Stimulated activated CD4-positive, alpha-beta T cell treated with anti-CD3 and anti-CD28 coated beads, Interleukin-1b, Interleukin-23, amount 100 ng/mL, for 24 hours (primary cell): ENCODE measurements at regions not wholly inside any gene's neighbourhood (a gene's known extent, or its start where the extent isn't known, plus 50 kb on each side); places are given as distances from the start of the nearest gene placed in this dataset.

Source experiments
- DNase-seq, 4 experiments: peaks; one replicate each; pipeline ENCODE4 v3.0.0-alpha.2; 2020; ENCODE audit warnings: low read depth in 4 of 4, low spot score in 1 of 4

- DNase-seq: no peak
Measured at GRCh38 chr11:10908215-10908951, 50.5 kb upstream of the ZBED5 start.
